ENCODE measurements at regions not wholly inside any gene's neighbourhood (a gene's known extent, or its start where the extent isn't known, plus 50 kb on each side); places are given as distances from the start of the nearest gene placed in this dataset.

DNA sequence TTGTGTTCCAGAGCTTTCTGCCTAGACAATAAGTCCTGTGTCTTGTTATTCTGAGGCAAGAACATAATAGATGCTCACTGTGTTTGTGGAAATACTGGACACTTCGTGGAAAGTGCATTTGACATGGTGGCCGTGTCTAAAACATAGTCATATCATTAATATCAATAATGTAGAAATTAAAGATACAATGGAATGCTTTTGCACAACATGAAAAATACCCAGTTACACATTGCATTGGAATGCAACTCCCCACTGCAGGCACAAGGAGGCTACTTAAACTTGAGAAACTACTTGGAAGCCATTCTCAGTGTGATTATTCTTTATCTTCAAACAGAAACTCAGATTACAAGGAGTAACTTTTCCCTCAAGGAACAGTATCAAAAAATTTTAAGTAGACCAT is 145.3 kb upstream of the ZNF462 start:
- TF ChIP-seq CTCF (IDR thresholded peaks at IDR 0.05) (peak in 4 of 6 experiments; percentile 39 to 52 (median 44)), POLR2A (IDR thresholded peaks at IDR 0.05) (no peak)
